ENCODE measurements at regions not wholly inside any gene's neighbourhood (a gene's known extent, or its start where the extent isn't known, plus 50 kb on each side); places are given as distances from the start of the nearest gene placed in this dataset.
"Not testable (repeated sequence)": the region's sequence is repeated elsewhere in the genome, so short reads cannot be mapped to it uniquely, and the experiment has no call there.

DNA sequence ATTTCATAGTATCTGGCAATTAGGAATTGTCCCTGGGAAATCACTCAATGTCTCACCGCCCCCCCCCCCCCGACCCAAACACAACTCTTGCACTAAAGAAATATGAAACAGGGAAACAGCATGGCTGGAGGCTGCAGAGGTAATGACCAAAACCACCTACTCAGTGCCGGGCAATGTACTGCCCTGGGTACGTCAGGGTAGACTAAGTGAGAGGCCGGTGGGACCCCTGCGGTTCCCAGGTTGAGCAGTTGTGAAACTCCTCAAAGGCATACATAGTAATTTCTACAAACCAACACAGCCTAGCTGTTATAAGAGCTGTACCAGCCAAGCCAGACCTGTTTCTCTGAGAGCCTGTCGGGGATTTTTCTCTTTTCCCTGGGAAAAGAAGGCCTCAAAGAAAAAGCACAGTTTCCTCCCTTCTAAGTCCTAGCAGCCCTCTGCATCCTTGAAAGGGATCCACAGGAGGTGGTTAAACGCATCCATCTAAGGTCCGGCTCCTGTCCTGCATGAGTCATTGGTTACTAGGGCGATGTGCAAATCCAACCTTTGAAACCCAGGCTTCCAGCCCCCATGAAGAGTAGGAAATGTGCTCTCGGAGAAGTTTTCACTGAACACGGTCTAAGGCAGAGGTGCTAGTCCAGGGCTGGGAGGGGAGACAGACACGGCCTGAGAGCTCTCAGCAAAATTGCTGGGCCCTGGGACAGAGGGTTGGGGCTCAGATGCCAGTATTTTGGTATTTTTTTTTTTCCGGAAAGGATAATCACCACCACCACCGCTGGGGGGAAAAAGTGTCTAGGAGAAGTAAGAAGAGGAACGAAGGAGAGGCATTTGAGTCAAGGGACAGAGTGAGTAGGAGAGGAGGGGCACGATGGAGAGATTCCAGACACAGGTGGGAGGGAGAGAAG is 172.8 kb downstream of the ATP6V0E2 start:
- DNase-seq (ENCODE audit: low read depth), result not testable (repeated sequence)

DNA sequence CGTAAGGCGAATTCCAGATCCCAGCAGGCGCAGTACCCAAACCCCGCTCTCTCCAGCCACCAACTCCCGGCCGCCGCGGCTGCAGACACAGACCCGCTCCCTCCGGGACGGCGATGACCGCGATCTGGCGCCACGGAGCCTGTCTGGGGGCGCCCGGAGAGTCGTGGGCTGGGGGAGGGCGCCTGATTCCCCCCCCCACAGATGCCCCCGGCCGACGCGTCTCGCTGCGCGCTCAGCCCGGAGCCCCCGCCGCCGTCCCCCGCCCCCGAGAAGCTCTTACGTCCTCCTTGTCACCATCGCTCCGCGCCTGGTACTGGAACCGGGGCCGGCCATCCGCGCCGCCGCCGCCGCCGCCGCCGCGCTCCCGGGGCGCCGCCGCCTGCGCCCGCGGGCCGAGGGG is 173.6 kb downstream of the ATP6V0E2 start:
- DNase-seq (ENCODE audit: low read depth), result not testable (repeated sequence)

DNA sequence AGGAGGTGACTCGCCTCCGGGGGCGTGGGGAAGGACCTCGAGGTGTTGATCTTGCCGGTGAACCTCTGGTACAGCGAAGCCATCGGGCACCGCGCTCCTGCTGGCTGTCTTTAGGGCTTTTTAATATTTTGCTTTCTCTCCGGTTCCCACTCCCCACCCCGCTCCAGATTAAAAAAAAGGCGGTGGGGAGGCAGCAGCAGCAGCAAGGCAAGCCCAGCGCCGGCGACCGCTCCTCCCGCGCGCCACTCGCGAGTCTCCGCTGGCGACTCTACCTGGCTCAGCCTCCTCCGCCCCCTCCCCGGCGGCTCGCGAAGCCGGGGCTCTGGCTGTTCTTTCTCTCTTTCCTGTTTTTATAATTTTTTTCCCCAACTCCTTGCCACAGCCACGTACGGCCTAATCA is 174.0 kb downstream of the ATP6V0E2 start:
- DNase-seq (ENCODE audit: low read depth), result not testable (repeated sequence)

DNA sequence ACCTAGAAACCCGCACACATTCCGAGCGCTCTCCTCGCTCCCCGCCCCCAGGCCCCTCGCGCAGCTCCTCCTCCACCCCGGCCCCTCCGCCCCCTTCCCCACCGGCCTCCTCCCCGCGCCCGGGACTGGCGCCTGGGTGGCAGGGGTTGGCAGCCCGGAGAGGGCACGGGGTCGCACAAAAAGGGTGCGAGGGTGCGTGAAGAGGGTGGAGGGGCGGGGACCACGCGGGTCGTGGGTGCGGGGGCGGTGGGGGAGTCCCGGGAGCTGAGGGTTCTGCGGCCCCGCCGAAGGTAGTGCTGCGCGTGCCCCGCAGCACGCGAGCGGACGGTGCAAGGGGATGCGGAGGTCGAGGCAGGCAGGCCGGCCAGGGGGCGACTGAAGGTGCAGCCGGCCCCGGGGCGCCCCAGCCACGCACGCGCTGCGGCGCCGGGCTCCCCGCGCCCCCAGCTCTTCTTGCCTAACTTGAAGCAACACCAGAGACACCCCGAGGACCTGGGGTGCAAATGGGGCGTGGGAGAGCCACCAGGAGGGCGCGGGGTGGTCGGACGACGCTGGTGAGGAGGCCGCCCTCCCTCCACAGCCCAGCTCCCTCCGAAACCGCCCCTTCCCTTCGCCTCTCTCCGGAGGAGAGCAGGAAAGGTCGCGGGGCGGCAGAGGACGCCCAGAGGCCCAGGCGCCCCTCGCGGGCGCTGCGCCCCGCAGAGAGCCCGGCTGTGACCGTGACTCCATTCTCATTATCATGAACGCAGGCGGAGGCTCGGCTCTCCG is 174.7 kb downstream of the ATP6V0E2 start:
- not testable (repeated sequence) for DNase-seq (ENCODE audit: low read depth)

DNA sequence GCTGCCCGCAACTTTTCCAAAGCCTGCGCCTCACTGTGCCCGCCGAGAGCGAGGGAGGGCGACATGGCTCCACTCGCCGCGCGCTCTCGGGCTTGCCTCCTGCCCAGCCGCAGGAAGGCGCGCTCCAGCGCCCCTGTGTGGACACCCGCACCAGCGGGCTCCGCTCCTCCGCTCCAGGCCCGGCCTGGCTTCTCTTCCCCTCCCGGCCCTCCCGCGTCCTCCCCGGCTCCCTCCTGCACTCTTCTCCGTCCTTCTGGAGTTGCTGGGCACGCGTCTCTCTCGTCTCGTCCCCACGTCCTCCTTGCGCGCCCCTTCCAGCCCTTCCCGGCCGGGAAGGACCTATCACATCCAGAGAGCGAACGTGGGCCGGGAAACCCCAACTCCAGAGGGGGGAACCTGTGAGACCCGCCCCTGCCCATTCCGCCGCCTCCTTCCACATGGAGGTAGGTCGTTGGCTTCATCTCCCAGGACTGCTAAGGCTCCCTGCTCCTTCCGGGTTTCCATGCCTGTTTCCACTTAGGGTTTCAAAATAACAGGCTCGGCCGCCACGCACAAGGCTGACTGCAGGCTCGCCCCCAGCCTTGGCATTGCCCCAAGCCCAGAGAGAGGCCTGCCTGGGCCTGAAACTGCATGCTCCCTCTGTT is 175.4 kb downstream of the ATP6V0E2 start:
- not testable (repeated sequence) for DNase-seq (ENCODE audit: low read depth)

DNA sequence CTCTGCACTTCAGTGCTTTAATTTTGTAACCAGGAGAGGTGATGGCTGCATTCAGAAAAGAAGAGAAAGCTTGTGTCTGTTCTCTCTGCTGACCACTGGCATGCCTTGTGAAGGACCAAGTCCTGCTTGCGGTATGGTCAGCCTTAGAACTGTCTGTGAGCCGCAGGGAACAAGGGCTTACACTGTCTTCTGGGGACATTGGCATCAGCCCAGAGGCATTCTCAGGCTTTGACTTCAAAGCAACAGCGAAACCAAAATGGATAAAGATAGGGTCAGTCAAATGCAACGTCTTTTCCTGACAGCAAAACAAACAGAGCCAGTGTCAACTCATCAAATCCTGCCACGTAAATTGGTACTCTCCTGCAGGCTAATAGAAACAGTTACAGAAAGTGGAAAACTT is 179.6 kb downstream of the ATP6V0E2 start:
- DNase-seq (ENCODE audit: low read depth), result not testable (repeated sequence)

DNA sequence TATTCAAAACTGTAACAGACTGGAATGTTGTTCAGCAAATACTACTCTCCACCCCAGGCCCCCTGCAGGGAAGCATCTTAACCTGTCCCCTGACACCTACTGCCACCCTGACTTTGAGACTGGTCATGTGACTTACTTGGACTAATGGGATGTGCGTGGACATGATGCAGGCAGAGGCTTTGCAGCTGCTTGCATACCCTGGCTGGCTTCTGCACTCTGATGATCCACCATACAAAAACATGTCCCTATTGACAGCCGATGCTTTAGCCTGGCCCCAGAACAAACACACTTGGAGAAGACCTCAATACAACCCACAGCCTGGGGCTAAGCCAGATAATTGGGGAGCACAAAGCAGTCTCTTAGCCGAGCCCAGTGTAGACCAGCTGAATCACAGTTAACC is 180.5 kb downstream of the ATP6V0E2 start:
- not testable (repeated sequence) for DNase-seq (ENCODE audit: low read depth)

DNA sequence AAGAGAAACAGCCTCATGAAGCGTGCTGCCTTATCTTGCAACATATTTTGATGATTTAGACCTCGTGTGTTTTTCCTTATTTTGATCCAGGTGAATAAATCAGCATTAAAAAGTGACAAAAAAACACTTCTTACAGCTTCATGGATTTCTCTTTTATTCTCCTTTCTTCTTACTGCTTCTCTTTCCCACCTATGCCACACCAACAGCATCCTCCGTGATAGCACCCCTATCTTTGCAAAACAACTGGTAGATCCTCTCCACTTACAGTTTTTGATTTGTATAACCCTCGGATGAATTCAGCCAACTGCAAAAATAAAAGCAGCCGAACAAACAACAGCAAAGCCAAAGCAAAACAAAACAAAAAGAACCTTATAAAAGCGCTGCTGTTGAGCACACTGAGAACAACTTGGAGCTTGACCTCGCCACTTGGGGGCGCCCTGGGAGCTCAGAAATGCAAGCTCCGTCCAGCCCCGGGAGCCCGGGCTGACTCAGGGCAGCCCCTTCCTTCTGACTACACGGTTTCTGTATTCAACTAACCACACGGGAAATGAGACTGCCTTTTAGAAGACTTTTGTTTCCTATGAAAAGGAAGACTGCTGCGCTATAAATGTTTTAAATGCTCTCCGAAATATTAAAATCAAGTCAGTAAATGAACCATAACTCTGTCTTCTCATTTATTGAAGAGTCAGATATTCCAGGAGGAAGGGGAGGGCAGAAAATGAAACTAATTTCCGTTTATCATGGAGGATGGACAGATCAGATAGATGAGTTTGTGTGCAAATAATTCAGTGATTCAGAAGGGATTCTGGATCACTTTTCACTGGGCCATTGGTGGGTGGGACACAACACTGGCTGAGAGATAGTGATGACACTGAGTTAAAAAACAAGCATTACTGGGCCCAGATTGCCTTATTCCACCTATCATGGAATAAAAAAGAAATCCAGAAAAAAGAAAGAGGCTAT is 186.8 kb downstream of the ATP6V0E2 start:
- peak; percentile 89 for DNase-seq (ENCODE audit: low read depth)

DNA sequence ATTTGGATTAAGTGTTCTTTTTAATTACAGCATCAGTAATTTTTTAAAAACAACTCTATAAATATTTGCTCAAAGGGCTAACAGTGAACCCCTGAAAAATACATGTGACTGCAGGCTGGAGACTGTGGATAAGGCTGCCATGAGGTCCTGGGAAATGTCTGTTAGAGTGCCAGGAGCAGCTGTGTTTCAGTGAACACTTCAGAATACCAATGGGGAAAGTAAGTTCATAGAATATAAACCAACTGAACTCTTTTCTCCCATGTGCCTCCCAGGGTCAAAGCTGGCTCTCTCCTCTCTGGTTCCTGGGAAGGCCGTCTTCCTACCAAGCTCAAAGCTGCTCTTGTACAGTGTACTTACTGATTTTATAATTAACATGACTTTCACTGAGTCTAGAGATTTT is 189.4 kb downstream of the ATP6V0E2 start:
- not testable (repeated sequence) for DNase-seq (ENCODE audit: low read depth)

DNA sequence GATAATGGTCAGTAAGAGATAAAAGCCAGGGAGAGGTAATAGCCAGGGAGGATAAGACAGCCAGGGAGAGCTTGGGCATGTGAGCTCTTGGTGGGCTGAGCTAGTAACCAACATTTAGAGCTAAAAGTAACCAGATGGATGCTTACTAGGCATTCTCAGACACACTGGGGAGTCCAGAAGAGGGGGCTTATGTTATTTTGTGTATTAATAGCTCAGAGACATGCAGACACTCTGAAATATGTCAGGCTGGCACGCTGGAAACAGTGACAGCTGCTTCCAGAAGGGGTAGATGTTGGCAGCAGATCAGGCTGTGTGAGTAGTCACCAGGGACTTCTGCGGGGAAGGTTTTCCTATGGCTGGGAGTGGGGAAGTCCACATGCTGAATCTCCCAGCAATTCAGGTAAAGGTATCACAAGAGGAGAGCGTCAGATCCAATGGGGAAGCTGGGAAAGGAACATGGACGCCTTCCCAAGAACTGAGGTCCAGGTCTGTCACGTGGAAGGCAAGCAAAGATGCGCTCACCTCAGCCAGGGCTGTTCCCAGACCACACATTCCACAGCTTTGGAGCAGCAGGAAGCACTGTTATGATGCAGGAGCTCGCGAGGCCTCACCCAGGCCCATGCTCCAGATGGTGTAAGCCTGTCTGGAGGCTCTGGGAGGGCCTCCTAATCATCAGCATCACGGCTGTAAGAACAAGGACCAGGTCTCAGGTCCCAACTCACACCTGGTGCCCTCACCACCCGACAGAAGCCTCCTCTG is 196.0 kb downstream of the ATP6V0E2 start:
- DNase-seq (ENCODE audit: low read depth), result not testable (repeated sequence)

DNA sequence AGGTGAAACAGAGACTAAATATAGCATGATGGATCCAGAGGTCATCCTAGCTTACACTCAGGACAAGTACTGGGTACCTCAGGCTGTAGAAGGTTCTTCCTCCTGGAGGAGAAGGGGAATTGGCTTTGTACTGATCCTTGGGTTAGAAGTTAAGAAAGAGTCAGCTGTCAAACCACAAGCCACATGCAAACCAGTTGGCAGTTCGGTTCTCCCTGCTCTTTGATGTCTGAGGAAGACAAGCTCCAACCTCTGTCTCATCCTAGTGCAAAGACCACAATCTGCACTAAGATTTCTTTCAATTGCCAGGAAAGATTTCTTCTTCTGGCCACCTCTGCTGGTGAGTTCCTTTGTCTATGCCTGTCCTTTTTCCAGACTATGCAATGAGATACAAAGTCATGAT is 203.8 kb downstream of the ATP6V0E2 start:
- not testable (repeated sequence) for DNase-seq (ENCODE audit: low read depth)

DNA sequence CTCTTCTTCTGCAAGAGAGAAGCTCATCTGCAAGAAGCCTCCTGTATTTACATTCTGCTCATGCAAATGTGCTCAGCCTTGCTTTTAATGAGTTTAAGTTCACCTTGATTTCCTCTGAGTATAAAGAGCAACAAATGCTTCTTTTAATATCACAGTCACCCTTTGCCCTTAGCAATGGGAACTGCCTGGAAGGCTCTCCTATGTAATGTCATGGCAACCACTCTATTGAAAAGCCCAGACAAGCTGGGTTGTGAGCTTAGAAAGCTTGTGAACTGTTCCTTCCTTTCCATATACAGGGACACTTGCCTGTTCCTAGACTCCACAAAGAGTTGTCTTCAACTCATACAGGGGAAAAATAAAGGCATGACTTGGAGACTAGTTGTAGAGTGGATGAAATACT is 208.1 kb downstream of the ATP6V0E2 start:
- not testable (repeated sequence) for DNase-seq (ENCODE audit: low read depth)

DNA sequence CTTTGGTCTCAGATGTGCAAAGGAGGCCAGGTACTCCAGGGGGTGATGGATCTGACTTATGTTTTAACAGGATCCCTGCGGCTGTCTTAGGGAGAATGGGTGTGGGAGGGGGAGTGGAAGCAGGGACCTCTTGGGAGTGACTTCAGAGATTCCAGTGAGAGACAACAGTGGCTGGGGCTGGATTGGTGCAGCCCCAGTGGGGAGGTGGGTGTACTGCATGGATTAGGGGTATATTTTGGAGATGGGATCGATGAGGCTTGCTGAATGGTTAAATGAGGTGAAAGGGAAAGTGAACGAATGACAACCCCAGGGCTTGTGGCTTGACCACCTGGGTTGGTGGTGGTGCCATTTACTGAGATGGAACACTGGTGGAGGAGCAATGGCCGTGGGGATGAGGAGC is 211.0 kb downstream of the ATP6V0E2 start:
- not testable (repeated sequence) for DNase-seq (ENCODE audit: low read depth)

DNA sequence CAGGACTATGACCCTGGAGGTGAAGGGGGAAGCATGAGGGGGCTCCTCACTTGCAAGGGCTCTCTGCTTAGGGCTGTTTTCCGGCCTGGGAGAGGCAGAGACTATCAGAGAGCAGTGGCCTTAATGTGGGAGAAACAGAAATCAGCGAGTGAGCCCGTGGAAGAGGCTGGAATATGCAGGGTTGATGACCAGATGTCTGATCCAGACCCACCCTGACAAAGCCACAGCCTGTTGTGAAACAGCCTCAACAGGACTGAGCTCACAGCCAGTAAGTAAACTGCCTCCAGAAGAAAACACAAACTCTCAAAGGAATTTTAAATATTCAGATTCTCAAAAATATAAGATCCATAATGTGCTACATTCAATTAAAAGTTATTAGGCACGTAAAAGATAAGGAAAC is 213.7 kb downstream of the ATP6V0E2 start:
- not testable (repeated sequence) for DNase-seq (ENCODE audit: low read depth)

DNA sequence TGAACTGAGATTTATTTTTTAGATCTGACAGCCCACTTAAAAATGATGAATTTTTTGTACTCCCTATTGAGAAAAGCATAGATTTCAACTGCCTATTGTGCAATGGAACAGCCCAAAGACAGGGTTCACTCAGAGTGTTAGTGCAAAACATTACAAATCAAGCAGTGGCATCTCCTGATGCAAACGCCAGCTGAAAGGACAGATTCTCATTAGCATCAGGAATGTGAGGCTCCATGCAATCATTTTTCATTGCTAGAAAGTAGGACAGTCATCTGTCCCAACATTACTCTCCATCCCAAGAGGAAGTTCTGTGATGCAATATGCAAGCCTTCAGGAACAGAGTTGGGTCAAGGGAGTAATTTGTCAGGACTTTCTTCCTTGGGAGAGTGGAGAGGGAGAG is 215.4 kb downstream of the ATP6V0E2 start:
- not testable (repeated sequence) for DNase-seq (ENCODE audit: low read depth)

DNA sequence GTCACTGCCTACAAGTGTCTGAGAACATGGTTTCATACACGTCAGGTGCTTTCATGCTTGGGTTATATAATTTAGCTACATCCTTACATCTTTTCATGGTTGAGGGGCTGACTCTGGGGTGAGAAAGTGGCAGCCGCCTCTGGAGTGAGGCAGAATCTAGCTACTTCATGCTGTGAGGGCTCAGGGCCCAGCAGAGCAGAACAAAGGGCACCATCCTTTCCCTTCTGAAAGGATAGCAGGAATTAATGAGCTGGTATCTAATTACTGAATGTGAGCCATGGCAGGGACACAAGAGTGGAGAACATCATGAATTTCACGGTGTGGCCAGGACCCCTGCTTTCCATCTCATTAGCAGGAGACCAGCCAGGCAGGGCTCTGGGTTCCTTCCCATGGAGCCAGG is 217.0 kb downstream of the ATP6V0E2 start:
- DNase-seq (ENCODE audit: low read depth), result not testable (repeated sequence)

DNA sequence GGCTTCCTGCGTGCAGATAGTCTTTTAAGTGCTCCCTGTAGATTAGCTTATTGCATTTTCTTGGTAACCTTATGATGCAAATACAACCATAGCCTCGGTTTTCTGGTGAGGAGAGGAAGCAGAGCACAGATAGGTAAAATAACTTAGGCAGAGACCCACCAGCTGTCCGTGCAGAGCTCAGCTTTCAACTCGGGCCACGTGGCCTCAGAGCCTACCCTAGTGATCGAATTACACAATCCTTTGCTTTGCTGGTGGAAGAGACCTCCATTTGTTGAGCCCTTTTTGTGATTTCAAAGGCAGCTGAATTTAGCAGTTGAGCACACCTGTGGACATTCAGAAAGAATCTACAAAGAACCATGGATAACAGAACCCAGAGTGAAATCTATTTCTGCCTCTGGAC is 220.1 kb downstream of the ATP6V0E2 start:
- DNase-seq (ENCODE audit: low read depth), result not testable (repeated sequence)

DNA sequence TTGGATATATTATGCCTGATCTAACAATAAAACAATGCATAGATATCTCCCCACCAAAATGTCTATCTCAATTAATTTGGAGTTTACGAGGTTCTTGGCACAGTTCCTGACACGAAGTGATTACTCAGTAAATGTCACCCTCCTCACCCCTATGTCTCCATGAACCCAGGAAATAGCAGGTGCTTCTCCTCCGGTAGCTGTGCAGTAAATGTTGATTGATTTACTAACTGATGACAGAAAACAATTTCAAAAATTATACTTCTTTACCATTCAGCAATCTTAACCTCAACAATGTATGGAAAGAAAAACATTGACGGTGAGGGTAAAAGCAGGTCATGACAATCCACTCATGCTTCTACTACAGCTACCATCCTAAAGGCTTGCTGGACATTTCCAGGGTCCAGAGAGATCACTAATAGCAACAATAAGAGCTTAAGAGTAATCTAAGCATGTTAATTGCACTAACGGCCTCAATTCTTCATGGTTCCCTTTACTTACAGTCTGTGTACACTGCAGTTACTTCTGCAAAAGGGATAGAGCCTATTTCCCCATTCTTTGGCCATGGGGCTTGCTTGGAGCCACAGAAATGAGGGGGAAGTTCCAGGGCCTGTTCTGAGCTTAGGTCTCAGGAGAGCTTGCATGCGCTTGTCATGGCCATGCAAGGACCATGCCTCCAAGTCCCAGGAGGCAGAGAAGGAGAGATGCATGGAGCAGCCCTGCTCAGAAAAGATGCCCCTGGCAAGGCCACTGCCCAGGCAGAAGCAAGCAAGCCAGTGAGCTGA is 222.6 kb downstream of the ATP6V0E2 start:
- DNase-seq (ENCODE audit: low read depth), result not testable (repeated sequence)

DNA sequence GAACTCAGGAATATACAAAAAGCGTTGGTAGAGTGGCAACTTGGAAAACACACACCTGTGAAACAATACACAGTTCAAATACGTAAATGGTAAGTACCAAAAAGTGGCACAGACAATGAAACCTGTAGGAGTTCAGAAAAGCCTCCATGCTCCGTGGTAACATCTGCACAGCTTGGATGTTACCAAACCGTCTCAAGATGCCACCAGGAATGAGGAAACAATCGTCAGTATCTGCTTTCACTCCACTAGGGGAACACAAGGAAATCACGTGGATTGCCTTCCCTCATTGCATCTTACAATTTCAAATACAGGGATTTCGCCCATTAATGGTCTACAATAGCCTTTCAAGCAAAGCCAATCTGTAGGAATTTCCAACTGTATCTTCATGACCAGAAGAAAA is 224.6 kb upstream of the LRRC61 start:
- not testable (repeated sequence) for DNase-seq (ENCODE audit: low read depth)

DNA sequence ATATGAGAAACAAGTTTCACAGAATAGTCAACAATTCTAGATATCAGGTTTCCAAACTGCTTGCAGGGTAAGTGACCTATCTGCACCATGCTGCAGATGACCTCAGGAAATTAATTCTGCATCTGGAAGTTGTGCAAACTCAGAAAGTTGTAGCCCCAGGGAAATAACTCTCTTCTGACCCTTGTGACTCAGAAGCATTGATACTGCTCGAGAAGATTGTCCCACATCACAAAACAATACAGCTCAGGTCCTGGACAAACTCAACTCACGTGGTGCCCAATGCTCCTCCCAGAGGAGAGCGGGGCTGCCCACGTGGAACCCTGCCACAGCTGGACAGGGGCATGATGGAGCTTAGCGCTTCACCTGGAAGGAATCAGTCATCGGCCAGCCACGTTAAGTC is 221.9 kb upstream of the LRRC61 start:
- not testable (repeated sequence) for DNase-seq (ENCODE audit: low read depth)

All from activated T-cell treated with anti-CD3 and anti-CD28 coated beads for 1 hour (primary cell).